Effector CD8-positive, alpha-beta T cell (primary cell): ENCODE measurements at regions not wholly inside any gene's neighbourhood (a gene's known extent, or its start where the extent isn't known, plus 50 kb on each side); places are given as distances from the start of the nearest gene placed in this dataset.
"Not testable (repeated sequence)": the region's sequence is repeated elsewhere in the genome, so short reads cannot be mapped to it uniquely, and the experiment has no call there.

Experiments
- DNase-seq: peaks from one replicate; lab custom pipeline; 2025; lab: John Stamatoyannopoulos, UW

GRCh38 chr2:147609301-147609700 is 235.5 kb upstream of the ACVR2A start:
- no peak for DNase-seq

- DNase-seq: no peak
These were observed 237.4 kb upstream of the ACVR2A start for GRCh38 chr2:147607379-147607778.

- DNase-seq: no peak
These were observed 241.0 kb upstream of the ACVR2A start for GRCh38 chr2:147603876-147604275.

- no peak for DNase-seq
These were observed 241.4 kb upstream of the ACVR2A start for GRCh38 chr2:147603447-147603846.

GRCh38 chr2:147600646-147601045 is 244.2 kb upstream of the ACVR2A start:
- no peak for DNase-seq

- DNase-seq: no peak
These were observed 244.6 kb upstream of the ACVR2A start for GRCh38 chr2:147600223-147600622.

GRCh38 chr2:147595200-147595599 is 249.6 kb upstream of the ACVR2A start:
- DNase-seq: no peak

GRCh38 chr2:147594038-147594437 is 250.8 kb upstream of the ACVR2A start:
- no peak for DNase-seq

- DNase-seq: not testable (repeated sequence)
These were observed 252.0 kb upstream of the ACVR2A start for GRCh38 chr2:147592784-147593183.

GRCh38 chr2:147589127-147589526 is 255.7 kb upstream of the ACVR2A start:
- DNase-seq: no peak

GRCh38 chr2:147588191-147588590 is 256.6 kb upstream of the ACVR2A start:
- no peak for DNase-seq

GRCh38 chr2:147578529-147578928 is 266.3 kb upstream of the ACVR2A start:
- no peak for DNase-seq

GRCh38 chr2:147577998-147578380 is 266.8 kb upstream of the ACVR2A start:
- DNase-seq: no peak

- DNase-seq: no peak
These were observed 267.4 kb upstream of the ACVR2A start for GRCh38 chr2:147577323-147577997.

GRCh38 chr2:147575106-147575505 is 269.7 kb upstream of the ACVR2A start:
- no peak for DNase-seq

- no peak for DNase-seq
These were observed 272.2 kb upstream of the ACVR2A start for GRCh38 chr2:147572622-147573021.

- no peak for DNase-seq
These were observed 275.4 kb upstream of the ACVR2A start for GRCh38 chr2:147569426-147569825.

- no peak for DNase-seq
These were observed 276.7 kb upstream of the ACVR2A start for GRCh38 chr2:147568109-147568508.

GRCh38 chr2:147567136-147567535 is 277.7 kb upstream of the ACVR2A start:
- no peak for DNase-seq

GRCh38 chr2:147560810-147561535 is 283.9 kb upstream of the ACVR2A start:
- DNase-seq: no peak

- DNase-seq: no peak
These were observed 285.6 kb upstream of the ACVR2A start for GRCh38 chr2:147559070-147559725.

GRCh38 chr2:147558620-147559019 is 286.2 kb upstream of the ACVR2A start:
- no peak for DNase-seq

- DNase-seq: no peak
These were observed 290.2 kb upstream of the ACVR2A start for GRCh38 chr2:147554521-147555107.
